ENCODE measurements at regions not wholly inside any gene's neighbourhood (a gene's known extent, or its start where the extent isn't known, plus 50 kb on each side); places are given as distances from the start of the nearest gene placed in this dataset.

- DNase-seq = no peak
Measured at GRCh38 chr4:138555584-138555983, 313.4 kb upstream of the SLC7A11 start.

DNA sequence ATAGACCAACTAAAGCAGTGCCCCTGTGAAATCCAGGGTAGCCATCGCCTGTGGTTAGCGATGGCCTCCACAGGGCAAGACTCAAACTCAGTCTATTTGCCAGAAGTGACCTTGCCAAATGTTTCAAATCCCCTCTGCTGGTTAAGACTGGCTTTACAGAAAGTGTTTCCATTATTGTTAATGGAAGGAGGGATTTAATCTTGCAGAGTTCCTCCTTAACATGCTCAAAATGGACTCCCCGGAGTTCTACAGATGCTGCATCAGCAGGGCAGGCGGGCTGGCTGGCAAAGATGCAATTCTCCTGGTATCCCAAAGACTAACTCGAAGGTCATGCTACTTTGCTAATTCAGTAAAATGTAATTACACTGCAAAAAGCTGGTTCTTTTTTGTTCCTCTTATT, 313.0 kb upstream of the SLC7A11 start:
- DNase-seq = no peak

- DNase-seq = no peak
Measured at GRCh38 chr4:138553001-138553845, 311.1 kb upstream of the SLC7A11 start.

DNA sequence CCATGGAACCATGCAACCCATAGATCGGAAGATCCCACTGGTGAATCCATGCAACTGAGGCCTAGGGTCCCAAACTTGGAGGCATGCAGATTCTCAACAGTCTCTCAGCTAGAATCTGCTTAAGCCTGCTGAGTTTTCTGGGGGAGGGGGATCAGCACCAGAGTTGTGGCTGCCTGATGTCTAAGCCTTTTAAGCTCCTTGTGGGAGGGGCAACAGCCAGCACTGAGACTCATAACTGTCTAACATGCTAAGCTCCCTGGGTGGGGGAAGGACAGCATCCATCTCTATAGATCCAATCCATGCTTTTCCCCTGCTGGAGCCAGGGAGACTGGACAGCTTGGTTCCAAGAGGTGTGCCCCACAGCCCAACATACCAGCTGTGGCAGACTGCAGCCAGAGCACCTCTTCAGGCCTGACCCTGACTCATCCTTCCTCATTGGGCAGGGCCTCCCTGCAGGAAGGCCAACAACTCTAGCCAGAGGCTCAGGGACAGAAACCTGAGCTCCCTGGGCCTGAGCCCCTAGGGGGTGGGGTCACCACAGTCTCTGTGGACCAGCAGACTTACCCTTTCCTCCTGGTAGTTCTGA, 300.1 kb upstream of the SLC7A11 start:
- no peak for DNase-seq

GRCh38 chr4:138540056-138540800, 298.1 kb upstream of the SLC7A11 start:
- DNase-seq = no peak

DNA sequence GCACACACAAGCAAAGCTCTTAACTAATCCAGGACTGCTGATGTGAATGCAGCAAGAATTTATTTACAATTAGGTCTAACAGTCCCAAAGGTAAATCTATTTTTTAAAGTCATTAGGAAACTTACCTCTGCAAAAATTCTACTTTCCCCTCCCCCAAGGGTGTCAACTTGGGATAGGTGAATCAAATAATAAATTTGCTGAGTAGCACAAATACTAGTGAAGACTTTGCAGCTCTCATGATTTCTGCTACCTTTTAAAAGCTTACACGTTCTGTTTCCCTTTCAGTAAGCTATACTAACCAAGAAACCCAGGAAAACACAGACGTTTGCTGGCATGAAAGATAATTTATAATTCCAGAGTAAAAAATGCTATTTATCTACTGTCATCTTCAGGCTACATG, 296.6 kb upstream of the SLC7A11 start:
- DNase-seq = no peak

- no peak for DNase-seq
Measured at GRCh38 chr4:138537731-138538490, 295.8 kb upstream of the SLC7A11 start.

- DNase-seq = no peak
Measured at GRCh38 chr4:138535316-138535715, 293.2 kb upstream of the SLC7A11 start.

GRCh38 chr4:138522366-138522765, 280.2 kb upstream of the SLC7A11 start:
- DNase-seq = no peak

GRCh38 chr4:138521809-138522208, 279.7 kb upstream of the SLC7A11 start:
- no peak for DNase-seq

GRCh38 chr4:138519436-138519835, 277.3 kb upstream of the SLC7A11 start:
- no peak for DNase-seq

DNA sequence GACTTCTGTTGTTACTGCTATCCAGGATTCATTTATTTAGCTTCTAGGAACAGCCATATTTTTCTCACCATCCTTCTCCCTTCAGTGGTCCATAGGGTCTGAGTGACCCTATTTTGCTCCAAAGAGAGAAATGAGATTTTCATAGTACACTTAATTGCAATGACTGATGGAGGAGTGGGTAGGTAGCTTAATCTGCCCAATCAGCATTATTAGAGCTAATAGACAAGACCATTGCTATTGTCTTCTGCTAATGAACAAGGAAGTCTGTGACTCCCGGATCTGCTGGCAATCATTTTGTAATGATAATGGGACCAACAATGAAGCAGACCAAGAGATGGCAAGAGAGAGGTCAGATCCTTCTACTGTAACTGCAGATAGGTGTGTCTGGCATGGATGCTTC, 271.4 kb upstream of the SLC7A11 start:
- no peak for DNase-seq

DNA sequence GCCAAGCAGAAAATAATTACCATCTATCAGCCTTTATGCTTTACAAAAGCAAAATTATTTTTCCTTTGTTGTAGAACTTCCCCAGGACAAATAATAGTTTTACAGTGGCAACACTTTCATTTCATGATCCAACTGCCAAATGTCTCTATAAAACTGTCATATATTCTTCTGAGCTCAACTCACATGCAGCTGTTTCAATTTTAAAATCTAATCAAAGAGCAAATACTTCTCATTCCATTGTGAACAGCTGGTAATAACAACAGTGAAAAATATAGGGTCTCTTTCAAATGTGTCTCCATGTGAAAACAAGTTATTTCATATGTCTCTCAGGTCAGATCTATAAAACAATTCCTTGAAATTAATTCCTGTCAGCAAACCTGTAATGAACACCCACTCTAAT, 270.6 kb upstream of the SLC7A11 start:
- no peak for DNase-seq

DNA sequence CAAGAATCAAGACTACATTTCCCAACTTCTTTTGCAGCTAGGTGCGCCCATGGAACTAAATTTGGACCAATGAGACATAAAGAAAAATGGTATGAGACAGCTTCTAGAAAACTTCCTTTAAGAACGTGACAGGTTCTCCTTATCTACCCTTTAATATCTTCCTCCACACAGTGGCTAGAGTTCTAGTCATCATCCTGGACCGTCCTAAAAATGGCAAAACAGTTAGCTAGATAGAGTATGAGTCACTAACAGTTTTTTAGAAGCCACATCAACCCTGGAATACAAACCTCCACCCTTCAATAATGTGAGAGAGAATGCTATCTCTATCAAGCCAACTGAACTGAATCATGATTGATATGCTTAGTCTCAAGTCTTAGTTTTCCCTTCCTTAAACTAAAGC, 267.9 kb upstream of the SLC7A11 start:
- DNase-seq = no peak

DNA sequence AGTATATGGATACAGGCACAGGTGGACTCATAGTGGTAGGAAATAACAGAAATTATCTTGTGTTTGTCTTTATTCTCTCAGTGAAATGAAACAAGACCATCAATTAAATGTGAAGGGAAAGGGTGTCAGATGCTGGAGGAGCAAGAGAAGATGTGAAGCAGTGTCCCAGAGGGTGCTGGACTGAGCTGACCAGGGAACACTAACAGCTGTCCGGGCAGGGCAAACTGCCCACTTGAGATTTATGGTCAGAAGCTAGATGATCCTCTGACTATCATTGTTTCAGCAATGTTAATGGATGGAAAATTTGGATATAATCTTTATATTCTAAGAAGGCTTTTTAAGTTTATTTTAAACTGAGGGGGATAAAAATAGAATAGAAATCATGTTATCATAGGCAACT, 267.2 kb upstream of the SLC7A11 start:
- no peak for DNase-seq

GRCh38 chr4:138507522-138507921, 265.4 kb upstream of the SLC7A11 start:
- DNase-seq = no peak

GRCh38 chr4:138501614-138502013, 259.5 kb upstream of the SLC7A11 start:
- DNase-seq = no peak

GRCh38 chr4:138500869-138501268, 258.7 kb upstream of the SLC7A11 start:
- DNase-seq = no peak

- no peak for DNase-seq
Measured at GRCh38 chr4:138499627-138500026, 257.5 kb upstream of the SLC7A11 start.

- DNase-seq = no peak
Measured at GRCh38 chr4:138494931-138495330, 252.8 kb upstream of the SLC7A11 start.

- no peak for DNase-seq
Measured at GRCh38 chr4:138494116-138494515, 252.0 kb upstream of the SLC7A11 start.

DNA sequence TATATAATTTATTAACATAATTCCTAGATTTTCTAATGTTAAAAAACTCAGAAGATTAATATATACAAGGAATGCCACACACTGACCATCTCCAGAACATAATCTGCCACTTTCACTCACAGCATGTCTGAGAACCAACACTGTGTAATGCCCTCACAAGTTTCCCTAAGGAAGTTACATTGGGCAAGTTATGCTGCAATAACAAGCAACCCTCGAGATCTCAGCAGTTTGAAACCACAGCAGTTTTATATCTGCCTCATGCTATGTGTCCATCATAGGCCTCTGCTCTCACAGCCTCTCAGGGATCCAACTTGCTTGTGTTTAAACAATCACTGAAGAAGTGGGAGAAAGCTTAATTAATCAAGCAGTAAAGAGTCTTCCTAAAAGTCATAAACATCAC, 250.0 kb upstream of the SLC7A11 start:
- no peak for DNase-seq

GRCh38 chr4:138488533-138488932, 246.4 kb upstream of the SLC7A11 start:
- no peak for DNase-seq

All from activated CD4-positive, CD25-positive, alpha-beta regulatory T cell (primary cell).